Renal pelvis (tissue), 1 donor: ENCODE measurements at regions not wholly inside any gene's neighbourhood (a gene's known extent, or its start where the extent isn't known, plus 50 kb on each side); places are given as distances from the start of the nearest gene placed in this dataset.
A peak's percentile ranks its signal among the peaks of the same experiment; 100 is the strongest.

Source experiments
- DNase-seq: peaks from one replicate; pipeline ENCODE4 v3.0.0-alpha.2; 2013

GRCh38 chr3:124246376-124246775 is 254.5 kb upstream of the ROPN1 start:
- no peak for DNase-seq

DNA sequence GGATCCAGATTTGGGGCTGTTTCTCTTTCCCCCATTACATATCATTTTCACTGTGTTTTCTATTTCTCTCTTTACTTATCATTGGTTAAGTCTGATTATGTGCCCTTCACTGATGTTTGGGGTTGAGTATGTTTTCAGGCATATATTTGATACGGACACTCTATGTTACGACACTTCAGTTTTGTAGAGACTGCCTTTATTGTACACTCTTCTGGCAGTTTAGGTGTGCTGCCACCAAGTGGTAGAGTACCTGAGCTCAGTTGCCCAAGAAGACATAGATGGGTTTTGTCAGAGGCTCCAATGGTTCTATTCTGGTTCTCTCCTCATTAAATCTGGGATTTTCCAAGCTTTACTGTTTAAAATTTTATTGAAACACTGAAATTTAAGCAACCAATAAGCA is 255.0 kb upstream of the ROPN1 start:
- no peak for DNase-seq

GRCh38 chr3:124248471-124249028 is 256.6 kb upstream of the ROPN1 start:
- no peak for DNase-seq

DNA sequence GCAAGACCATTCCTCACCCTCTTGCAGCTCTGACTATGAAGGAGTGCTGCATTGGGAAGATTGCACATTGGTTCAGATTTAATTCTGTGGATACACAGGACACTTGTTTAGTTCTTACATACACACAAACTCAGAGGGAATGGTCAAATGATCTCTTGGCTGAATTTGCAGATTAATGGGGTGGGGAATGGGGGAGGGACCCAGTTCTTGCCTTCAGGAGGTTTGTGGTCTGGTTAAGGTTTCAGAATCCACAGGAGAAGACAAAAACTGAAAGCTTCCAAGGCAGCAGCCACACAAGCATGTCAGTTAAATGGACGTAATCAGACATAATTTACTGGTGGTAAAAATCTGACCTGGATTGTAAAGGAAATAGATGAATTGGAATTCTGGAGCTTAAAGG is 257.1 kb upstream of the ROPN1 start:
- no peak for DNase-seq

- DNase-seq = peak; percentile 61
Measured at GRCh38 chr3:124250053-124250452, 258.1 kb upstream of the ROPN1 start.

DNA sequence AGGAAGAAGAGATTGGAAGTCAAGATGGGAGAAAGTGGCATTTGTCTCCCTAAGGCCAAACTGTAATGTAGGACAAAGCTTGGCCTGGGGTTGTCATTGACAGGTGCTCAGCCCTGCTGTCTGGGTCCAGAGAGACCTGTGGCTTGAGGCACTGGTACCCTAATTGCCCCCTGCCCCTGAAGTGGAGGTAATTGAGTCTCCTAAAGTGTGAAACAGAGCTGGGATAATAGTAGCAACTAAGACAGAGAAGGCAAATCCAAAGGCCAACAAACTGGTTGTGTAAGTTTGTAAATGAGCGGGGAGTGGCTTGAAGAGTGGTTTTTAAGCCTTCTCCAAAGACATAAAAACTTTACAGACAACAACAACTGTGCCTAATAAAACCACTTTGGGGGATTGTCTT is 264.2 kb upstream of the ROPN1 start:
- DNase-seq = no peak

- DNase-seq = no peak
Measured at GRCh38 chr3:124256599-124256998, 264.7 kb upstream of the ROPN1 start.

GRCh38 chr3:124257336-124257864 is 265.5 kb upstream of the ROPN1 start:
- DNase-seq = no peak

DNA sequence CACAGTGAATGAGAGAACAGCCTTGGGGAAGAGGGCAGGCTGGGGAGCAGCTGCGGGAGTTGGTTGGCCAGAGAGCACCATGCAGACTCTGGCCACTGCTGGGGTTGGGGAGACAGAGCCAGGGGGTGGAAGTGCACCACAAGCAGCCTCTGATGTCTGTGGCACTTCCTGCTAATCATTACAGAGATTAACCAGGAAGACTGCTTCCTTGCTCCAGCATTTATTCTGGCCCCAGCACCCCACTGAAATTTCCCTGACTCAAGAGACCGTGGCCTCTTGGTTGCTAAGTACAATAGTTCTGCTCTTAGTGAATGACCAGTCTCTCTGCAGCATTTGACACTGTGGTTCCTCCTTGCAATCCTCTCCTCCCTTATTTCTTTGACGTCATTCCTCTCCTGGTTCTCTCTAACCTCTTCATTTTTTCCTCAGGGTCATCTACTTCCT is 266.2 kb upstream of the ROPN1 start:
- DNase-seq = peak; percentile 37

GRCh38 chr3:124260206-124260915 is 268.4 kb upstream of the ROPN1 start:
- DNase-seq = no peak

GRCh38 chr3:124261306-124261705 is 269.4 kb upstream of the ROPN1 start:
- no peak for DNase-seq

DNA sequence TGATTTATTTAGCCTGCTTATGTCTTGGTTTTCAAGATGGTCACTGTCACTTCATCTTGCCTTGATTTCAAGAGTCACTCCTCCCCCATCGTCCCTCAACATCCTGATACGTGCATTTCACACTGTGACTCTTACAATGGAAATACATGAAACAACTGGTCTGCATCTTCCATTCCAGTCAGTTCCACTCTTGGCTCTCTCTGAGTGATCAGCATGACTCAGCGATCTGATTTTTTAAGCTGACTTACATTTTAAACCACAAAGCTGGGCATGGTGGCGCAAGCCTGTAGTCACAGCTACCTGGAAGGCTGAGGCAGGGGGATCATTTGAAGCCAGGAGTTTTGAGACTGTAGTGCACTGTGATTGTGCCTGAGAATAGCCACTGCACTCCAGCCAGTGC is 271.2 kb upstream of the ROPN1 start:
- no peak for DNase-seq

DNA sequence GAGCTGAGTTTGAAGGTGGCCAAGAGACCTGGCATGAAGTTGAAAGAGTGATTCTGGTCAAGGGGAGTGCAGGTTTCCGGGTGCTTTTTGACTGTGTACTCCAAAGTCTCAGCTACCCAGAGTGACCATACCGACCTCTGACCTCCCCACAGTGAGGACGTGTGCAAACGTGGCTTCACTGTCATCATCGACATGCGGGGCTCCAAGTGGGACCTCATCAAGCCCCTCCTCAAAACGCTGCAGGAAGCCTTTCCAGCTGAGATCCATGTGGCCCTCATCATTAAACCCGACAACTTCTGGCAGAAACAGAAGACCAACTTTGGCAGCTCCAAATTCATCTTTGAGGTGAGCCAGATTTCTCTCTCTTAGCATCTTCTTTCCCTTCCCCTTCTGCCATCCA is 272.4 kb upstream of the ROPN1 start:
- DNase-seq = no peak

DNA sequence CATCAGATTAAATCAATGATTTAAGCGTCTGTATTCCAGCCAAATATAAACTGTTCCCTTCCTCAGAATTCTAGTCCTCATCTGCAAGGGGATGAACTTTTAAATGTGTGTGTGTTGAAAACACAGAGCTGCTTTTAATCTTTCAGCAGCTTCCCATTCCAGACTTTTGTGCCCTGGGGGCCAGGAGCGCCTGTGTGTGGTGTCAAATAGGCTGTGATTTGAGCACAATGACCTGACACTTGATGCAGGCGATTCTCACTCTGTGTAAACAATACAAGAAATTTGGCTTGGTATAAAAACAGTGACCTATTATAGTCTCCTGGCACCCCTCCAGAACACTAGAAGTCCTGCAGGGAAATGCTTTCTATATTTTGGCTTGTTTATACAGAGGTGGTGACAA is 274.6 kb upstream of the ROPN1 start:
- DNase-seq = peak; percentile 58

DNA sequence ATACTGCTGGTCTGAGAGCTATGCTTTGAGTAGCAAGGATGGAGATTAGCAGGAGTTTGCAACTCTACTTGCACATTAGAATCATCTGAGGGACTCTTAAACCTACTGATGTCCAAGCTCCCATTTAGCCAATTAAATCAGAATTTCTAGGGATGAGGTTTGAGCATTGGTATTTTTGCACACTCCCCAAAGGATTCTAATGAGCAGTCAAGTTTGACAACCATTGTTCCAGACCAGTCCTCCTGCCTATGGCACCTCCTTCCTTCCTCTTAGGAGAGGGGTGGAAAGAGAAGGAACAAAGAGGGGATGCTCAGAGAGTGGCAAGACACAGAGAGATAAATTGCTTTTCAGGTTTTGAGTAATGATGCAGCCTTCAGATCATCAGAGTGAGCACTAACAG is 275.5 kb upstream of the ROPN1 start:
- DNase-seq = no peak

- DNase-seq = no peak
Measured at GRCh38 chr3:124268355-124268754, 276.4 kb upstream of the ROPN1 start.

DNA sequence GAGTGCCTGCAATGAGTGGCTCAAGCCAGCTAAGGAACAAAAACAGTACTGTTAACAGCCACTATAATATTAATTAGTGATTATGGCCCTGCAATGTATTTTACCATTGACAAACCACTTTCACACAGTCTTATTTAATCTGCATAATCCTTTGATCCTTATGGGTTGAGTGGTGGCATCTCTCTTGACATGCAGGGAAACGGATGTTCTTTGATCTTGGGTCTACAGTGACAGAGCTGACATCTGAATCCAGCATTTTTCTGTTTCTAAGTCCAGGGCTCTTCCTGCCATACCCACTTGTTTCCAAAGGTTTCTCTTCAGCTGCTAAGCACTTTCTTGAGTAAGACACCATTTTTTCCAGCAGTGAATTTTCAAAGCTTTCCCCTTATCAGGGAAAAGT is 277.7 kb upstream of the ROPN1 start:
- DNase-seq = no peak

DNA sequence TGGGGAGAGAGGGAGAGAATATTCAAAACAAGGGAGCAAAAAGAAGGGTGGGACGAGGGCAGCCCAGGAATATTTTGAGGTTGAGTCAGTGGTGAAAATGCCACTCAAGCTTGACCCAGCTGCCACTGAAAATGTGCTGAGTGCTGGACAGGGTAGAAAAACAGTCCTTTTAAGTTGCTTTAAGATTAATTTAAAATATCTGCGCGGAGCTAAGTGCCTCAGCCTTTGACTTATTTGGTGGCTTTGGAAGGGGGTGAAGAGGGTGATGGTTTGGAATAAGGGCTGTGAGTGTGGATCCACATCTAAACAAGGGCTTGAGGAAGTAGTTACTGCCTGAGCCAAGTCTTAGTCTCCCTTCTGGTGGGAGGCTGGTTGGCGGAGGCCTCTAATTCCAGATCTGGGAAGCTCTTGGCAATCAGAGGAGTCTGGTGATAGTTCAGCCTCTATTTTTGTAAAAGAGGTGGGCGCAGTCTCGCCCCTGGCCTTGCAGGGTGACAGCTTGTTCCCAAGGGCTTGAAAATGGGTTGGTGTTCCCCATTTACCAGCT is 280.8 kb upstream of the ROPN1 start:
- DNase-seq = no peak

GRCh38 chr3:124273651-124274050 is 281.7 kb upstream of the ROPN1 start:
- DNase-seq = no peak

DNA sequence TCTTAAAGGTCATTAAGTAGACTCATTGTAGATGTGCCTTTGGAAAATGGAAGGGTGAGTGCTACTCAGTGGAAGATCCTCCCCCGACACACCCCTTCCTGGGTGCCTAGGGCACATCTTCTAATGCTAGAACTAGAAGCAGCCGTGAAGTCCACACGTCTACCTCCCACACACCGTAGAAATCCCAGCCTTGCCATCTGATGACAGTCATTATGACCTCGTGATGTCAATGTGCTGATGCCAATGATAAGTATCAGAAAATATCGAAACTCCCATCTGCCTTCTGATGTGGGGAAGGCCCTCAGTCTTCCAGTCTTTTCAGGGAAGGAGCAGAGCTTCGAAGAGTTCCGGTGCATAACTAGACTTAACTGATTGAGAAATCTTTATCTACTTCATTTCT is 282.1 kb upstream of the ROPN1 start:
- no peak for DNase-seq

DNA sequence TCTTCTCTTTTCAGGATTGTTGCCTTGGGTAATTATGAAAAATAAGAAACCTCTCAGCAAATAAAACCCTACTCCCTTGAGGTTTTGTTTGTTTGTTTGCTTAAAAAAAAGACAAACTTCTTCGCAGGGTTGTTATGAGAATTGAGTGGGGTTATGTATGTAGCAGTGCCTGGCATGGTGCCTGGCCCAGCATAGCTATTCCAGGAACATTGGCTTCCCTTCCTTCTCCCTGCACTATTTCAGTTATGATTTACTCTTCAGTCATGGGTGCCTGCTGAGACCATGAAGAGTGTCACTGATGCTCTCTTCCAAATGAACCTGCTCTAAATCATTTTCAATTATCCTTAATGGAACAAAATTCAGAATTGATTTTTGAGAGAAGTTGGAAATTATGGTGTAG is 283.5 kb upstream of the ROPN1 start:
- DNase-seq = no peak

DNA sequence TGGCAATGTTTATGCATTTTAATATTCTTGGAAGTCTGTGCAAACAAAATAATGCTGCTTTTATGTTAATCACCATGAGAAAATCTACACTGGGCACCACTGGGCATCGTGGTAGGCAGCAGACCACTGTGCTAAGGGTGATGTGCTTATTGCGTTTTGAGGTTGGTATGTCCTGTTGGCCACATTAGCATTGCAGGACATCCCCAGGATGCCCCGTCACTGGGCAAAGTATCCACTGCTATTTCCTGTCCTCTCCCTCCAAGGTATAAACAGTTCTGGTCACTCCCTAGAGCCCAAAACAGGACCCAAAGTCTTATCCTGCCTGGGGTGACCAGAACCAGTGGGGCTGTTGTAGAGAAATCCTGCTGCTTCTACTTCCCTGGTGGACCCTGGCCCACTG is 284.2 kb upstream of the ROPN1 start:
- no peak for DNase-seq

- no peak for DNase-seq
Measured at GRCh38 chr3:124276539-124277143, 284.7 kb upstream of the ROPN1 start.
